B cell (primary cell): ENCODE measurements at regions not wholly inside any gene's neighbourhood (a gene's known extent, or its start where the extent isn't known, plus 50 kb on each side); places are given as distances from the start of the nearest gene placed in this dataset.

Experiments
- ATAC-seq: fragments of 200-7000 bp; cut with Tn5 transposase; one replicate; pipeline ENCODE4 v1.10.0; 2021; ENCODE audit warnings: low read depth, mild to moderate bottlenecking, moderate number of reproducible peaks, moderate library complexity
- CTCF ChIA-PET: fragments of 350-600 bp; sonication (Branson Sonifier 250); formaldehyde crosslinking; loops from one replicate; lab custom pipeline; 2021; ENCODE audit warnings: antibody characterized with exemption, inconsistent platforms; lab: Charles Lee
- POLR2A ChIA-PET: fragments of 350-600 bp; sonication (Branson Sonifier 250); formaldehyde crosslinking; loops from one replicate; lab custom pipeline; 2021; ENCODE audit warnings: antibody characterized with exemption; lab: Charles Lee
- DNase-seq: peaks from one replicate; pipeline ENCODE4 v3.0.0; 2013
- H2AFZ ChIP-seq: 2 replicates; pipeline ENCODE4 v1.6.1; 2012; ENCODE audit warnings: mild to moderate bottlenecking, low read depth, low read length; ENCODE audit not compliant: insufficient read depth, poor library complexity, severe bottlenecking
- H3K27ac ChIP-seq, 2 donors: 1 replicate in 1 of 2; 2 replicates in 1 of 2; pipeline ENCODE4 v1.5.1; 2012 to 2013; ENCODE audit warnings: low read length in 2 of 2, mild to moderate bottlenecking in 2 of 2, moderate library complexity in 1 of 2
- H3K27me3 ChIP-seq, 4 experiments: fragments of 200-600 bp in 1 of 4; sonication (generic) in 1 of 4; replicated peaks in 1 of 4; 1 replicate in 2 of 4; 2 replicates in 2 of 4; pipeline versions ENCODE4 v1.6.1 to v1.7.0; 2013 to 2016; ENCODE audit warnings: low read length in 3 of 4, mild to moderate bottlenecking in 2 of 4, mixed read lengths in 1 of 4, moderate library complexity in 1 of 4; ENCODE audit not compliant: insufficient read depth in 4 of 4, control insufficient read depth in 3 of 4; ENCODE audit errors: control extremely low read depth in 1 of 4
- H3K36me3 ChIP-seq, 2 experiments: replicated peaks in 1 of 2; 1 replicate in 1 of 2; 2 replicates in 1 of 2; pipeline versions ENCODE4 v1.6.1 to v1.7.1; 2013; ENCODE audit warnings: low read length in 1 of 2; ENCODE audit not compliant: insufficient read depth in 2 of 2, control insufficient read depth in 1 of 2; ENCODE audit errors: control extremely low read depth in 1 of 2, extremely low read depth in 1 of 2
- H3K4me1 ChIP-seq, 2 donors: fragments of 200-600 bp in 1 of 2; sonication (generic) in 1 of 2; 1 replicate in 1 of 2; 2 replicates in 1 of 2; pipeline versions ENCODE4 v1.5.1 to v1.6.1; 2013 to 2017; ENCODE audit warnings: low read length in 2 of 2; ENCODE audit not compliant: control insufficient read depth in 2 of 2, insufficient read depth in 2 of 2
- H3K4me2 ChIP-seq: replicated peaks from 2 replicates; pipeline ENCODE3; 2012; ENCODE audit warnings: mild to moderate bottlenecking, low read depth, low read length; ENCODE audit not compliant: poor library complexity, severe bottlenecking
- H3K4me3 ChIP-seq, 5 experiments: fragments of 200-600 bp in 1 of 5; sonication (generic) in 1 of 5; 1 replicate in 3 of 5; 2 replicates in 2 of 5; pipeline versions ENCODE4 v1.5.1 to v1.7.0; 2011 to 2016; ENCODE audit warnings: low read length in 4 of 5, mild to moderate bottlenecking in 4 of 5, low read depth in 2 of 5, control low read depth in 1 of 5, moderate library complexity in 1 of 5; ENCODE audit not compliant: insufficient read depth in 1 of 5; ENCODE audit errors: control extremely low read depth in 1 of 5, extremely low read depth in 1 of 5
- H3K79me2 ChIP-seq: fragments of 200-600 bp; sonication (generic); one replicate; pipeline ENCODE4 v1.6.0; 2016; ENCODE audit warnings: low read length; ENCODE audit not compliant: control insufficient read depth, insufficient read depth
- H3K9ac ChIP-seq: fragments of 200-600 bp; sonication (generic); 2 replicates; pipeline ENCODE4 v1.6.1; 2017; ENCODE audit warnings: mild to moderate bottlenecking, low read length, moderate library complexity
- H3K9me3 ChIP-seq, 3 donors: one replicate each; pipeline versions ENCODE4 v1.6.1 to v1.7.1; 2013; ENCODE audit warnings: low read length in 2 of 3; ENCODE audit not compliant: control insufficient read depth in 2 of 3, insufficient read depth in 1 of 3; ENCODE audit errors: control extremely low read depth in 1 of 3
- H4K20me1 ChIP-seq: 2 replicates; pipeline ENCODE4 v1.6.0; 2012; ENCODE audit warnings: mild to moderate bottlenecking, low read length; ENCODE audit not compliant: insufficient read depth, control insufficient read depth, poor library complexity, severe bottlenecking
- H3K27ac Mint-ChIP-seq: one replicate; pipeline ENCODE4 v1.8.0; 2021; ENCODE audit warnings: mixed read lengths
- H3K27me3 Mint-ChIP-seq: one replicate; pipeline ENCODE4 v1.8.0; 2021; ENCODE audit warnings: mixed read lengths
- H3K4me1 Mint-ChIP-seq: one replicate; pipeline ENCODE4 v1.8.0; 2021; ENCODE audit warnings: mixed read lengths
- H3K4me3 Mint-ChIP-seq: one replicate; pipeline ENCODE4 v1.8.0; 2021; ENCODE audit warnings: mixed read lengths
- H3K9me3 Mint-ChIP-seq: one replicate; pipeline ENCODE4 v1.8.0; 2022; ENCODE audit warnings: mixed read lengths; ENCODE audit not compliant: insufficient read depth
- CTCF ChIP-seq: fragments of 200-600 bp; IDR thresholded peaks from one replicate; pipeline ENCODE4 v1.8.0; 2022; ENCODE audit warnings: antibody characterized with exemption, mild to moderate bottlenecking
- EZH2 ChIP-seq: IDR thresholded peaks from 2 replicates; pipeline ENCODE4 v1.6.1; 2012; ENCODE audit warnings: borderline replicate concordance, low read depth, mild to moderate bottlenecking, moderate library complexity, low read length; ENCODE audit not compliant: insufficient read depth, poor library complexity, severe bottlenecking
- WGBS: methylation state at CpG from one replicate; pipeline ENCODE4 v1.1.5; 2013; ENCODE audit warnings: missing lambda C conversion rate; ENCODE audit not compliant: insufficient coverage; 5-methylcytosine and 5-hydroxymethylcytosine counted together
- intact Hi-C: fragments of 100-400 bp; cut with micrococcal nuclease; formaldehyde crosslinking; loops from one replicate; pipeline ENCODE4 v1.10.0; 2022

DNA sequence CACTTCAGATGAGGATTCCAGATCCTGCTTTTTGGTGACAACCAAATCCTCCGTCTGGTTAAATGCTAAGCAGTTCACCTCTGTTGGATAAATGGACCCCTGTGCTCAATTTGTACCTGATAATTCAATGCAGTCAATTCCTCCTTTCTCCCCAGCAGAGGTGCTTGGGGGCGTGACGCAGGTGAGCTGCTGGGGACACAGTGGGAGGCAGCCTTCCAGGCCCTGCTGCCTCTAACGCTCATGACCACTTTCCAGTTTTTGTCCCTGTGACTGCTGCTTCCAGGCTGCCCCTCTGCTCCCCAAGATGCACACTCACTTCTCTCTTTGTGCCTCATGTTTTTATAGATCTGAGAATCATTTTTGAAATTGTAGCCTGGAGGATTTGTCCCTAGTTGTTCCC lies 78.5 kb downstream of the TTLL2 start:
- Mint-ChIP-seq H3K4me3 (no peak overlapping the region), H3K4me1 (no peaks in the 10 kb centered on the region), H3K27ac (no peak overlapping the region), H3K9me3 (no peaks in the 10 kb centered on the region), H3K27me3 (peaks cover 18% of the 10 kb centered on the region)
- peaks cover 0 to 3% (median 0%) of the 10 kb centered on the region in 4 experiments for H3K27me3 ChIP-seq
- no peak overlapping the region for H2AFZ ChIP-seq
- TF ChIP-seq CTCF, result no peak
- TF ChIP-seq EZH2, result no peak
- H3K9me3 ChIP-seq, result no peaks in the 10 kb centered on the region
- 100% methylated on average over 3 of the region's 4 CpGs for WGBS
- H3K4me1 ChIP-seq, result no peaks in the 10 kb centered on the region
- intact Hi-C loops, result no loop called here
- H3K9ac ChIP-seq, result no peak overlapping the region
- POLR2A ChIA-PET, result no interaction called here
- H3K27ac ChIP-seq, result no peak overlapping the region
- CTCF ChIA-PET, result no interaction called here
- H3K79me2 ChIP-seq, result no peaks in the 10 kb centered on the region
- H4K20me1 ChIP-seq, result no peaks in the 10 kb centered on the region
- ATAC-seq (no peak), DNase-seq (no peak)
- H3K4me2 ChIP-seq, result no peak overlapping the region
- H3K4me3 ChIP-seq, result no peak overlapping the region
- H3K36me3 ChIP-seq, result no peaks in the 10 kb centered on the region

GRCh38 chr6:167404385-167405049 lies 79.6 kb downstream of the TTLL2 start:
- no peak for ATAC-seq
- Mint-ChIP-seq H3K9me3 (no peaks in the 10 kb centered on the region), H3K27ac (no peak overlapping the region), H3K4me3 (no peak overlapping the region), H3K27me3 (peaks cover 18% of the 10 kb centered on the region), H3K4me1 (no peaks in the 10 kb centered on the region)
- WGBS, result 85% methylated on average over 15 of the region's 17 CpGs
- H3K9me3 ChIP-seq, result no peaks in the 10 kb centered on the region
- H4K20me1 ChIP-seq, result no peaks in the 10 kb centered on the region
- no peaks in the 10 kb centered on the region for H3K79me2 ChIP-seq
- H3K36me3 ChIP-seq, result no peaks in the 10 kb centered on the region
- TF ChIP-seq EZH2, result no peak
- no peak for TF ChIP-seq CTCF
- H3K4me3 ChIP-seq, result no peak overlapping the region
- H3K27ac ChIP-seq, result no peak overlapping the region
- no peak for DNase-seq
- intact Hi-C loops, result no loop called here
- H3K9ac ChIP-seq, result no peak overlapping the region
- H2AFZ ChIP-seq, result no peak overlapping the region
- no peak overlapping the region for H3K4me2 ChIP-seq
- ChIA-PET CTCF (no interaction called here), POLR2A (no interaction called here)
- peaks cover 0 to 3% (median 0%) of the 10 kb centered on the region in 4 experiments for H3K27me3 ChIP-seq
- no peaks in the 10 kb centered on the region for H3K4me1 ChIP-seq
